ENCODE measurements at regions not wholly inside any gene's neighbourhood (a gene's known extent, or its start where the extent isn't known, plus 50 kb on each side); places are given as distances from the start of the nearest gene placed in this dataset.

- TF ChIP-seq POLR2A (IDR thresholded peaks at IDR 0.05) (no peak), CTCF (IDR thresholded peaks at IDR 0.05) (no peak)
These were observed 173.7 kb downstream of the AREG start for GRCh38 chr4:74618659-74619058.
